Right lobe of liver (tissue), 4 donors: ENCODE measurements at regions not wholly inside any gene's neighbourhood (a gene's known extent, or its start where the extent isn't known, plus 50 kb on each side); places are given as distances from the start of the nearest gene placed in this dataset.

Source experiments
- CTCF ChIP-seq, 4 donors: fragments of 200-600 bp in 3 of 4; fragments of 450-650 bp in 1 of 4; IDR thresholded peaks; one replicate each; pipeline versions ENCODE4 v1.5.1 to v1.8.0; 2016 to 2022; ENCODE audit warnings: antibody characterized with exemption in 4 of 4, mild to moderate bottlenecking in 2 of 4
- POLR2A ChIP-seq: fragments of 450-650 bp; IDR thresholded peaks from one replicate; pipeline ENCODE4 v1.6.1; 2017; ENCODE audit warnings: antibody characterized with exemption, mild to moderate bottlenecking
- donor health status: DM: no; HTN: no; CAD: no.
- donor health status: DM: no; HTN: no; CAD: no.
- donor health status: DM: no; HTN: yes; CAD: no.

- TF ChIP-seq CTCF (IDR thresholded peaks at IDR 0.05) (no peak), POLR2A (no peak)
These were observed 349.4 kb upstream of the NOVA1 start for GRCh38 chr14:26947265-26947664.
